ENCODE measurements at regions not wholly inside any gene's neighbourhood (a gene's known extent, or its start where the extent isn't known, plus 50 kb on each side); places are given as distances from the start of the nearest gene placed in this dataset.

GRCh38 chr13:91105270-91105669, 242.2 kb upstream of the MIR17HG start:
- ChIA-PET POLR2A (no interaction called here), CTCF (interaction anchor here (0.6 kb wide), 1 partner anchor 12 kb away, joined by 4 read pairs; no protein-coding TSS in a partner anchor)
- H3K4me1 ChIP-seq (ENCODE audit: control insufficient read depth, insufficient read depth, low read length) = no peaks in the 10 kb centered on the region
- H3K36me3 ChIP-seq (ENCODE audit: control insufficient read depth in 2 of 2, insufficient read depth in 1 of 2, low read length in 2 of 2) = no peaks in the 10 kb centered on the region
- H3K9me3 ChIP-seq (ENCODE audit: control insufficient read depth, insufficient read depth, low read depth, low read length) = no peaks in the 10 kb centered on the region
- H3K27ac ChIP-seq (ENCODE audit: extremely low read depth, low read depth, low read length) = no peak overlapping the region
- TF ChIP-seq ZNF843 (tag by site-specific recombination; IDR thresholded peaks at IDR 0.05) (no peak), ZNF280D (tag by site-specific recombination; IDR thresholded peaks at IDR 0.05) (no peak), ZNF510 (tag by site-specific recombination; IDR thresholded peaks at IDR 0.05; ENCODE audit: insufficient replicate concordance) (no peak), ZNF341 (tag by site-specific recombination; IDR thresholded peaks at IDR 0.05; ENCODE audit: low read depth) (no peak), ZNF621 (tag by site-specific recombination; IDR thresholded peaks at IDR 0.05) (no peak), FEZF1 (tag by site-specific recombination; IDR thresholded peaks at IDR 0.05) (no peak), ZNF140 (tag by site-specific recombination; IDR thresholded peaks at IDR 0.05) (no peak), ZNF791 (tag by site-specific recombination; IDR thresholded peaks at IDR 0.05) (no peak)
- H3K4me3 ChIP-seq (ENCODE audit: low read depth, low read length) = no peak overlapping the region

GRCh38 chr13:91106565-91106964, 240.9 kb upstream of the MIR17HG start:
- POLR2A ChIA-PET = no interaction called here
- no peaks in the 10 kb centered on the region for H3K4me1 ChIP-seq (ENCODE audit: control insufficient read depth, insufficient read depth, low read length)
- no peak overlapping the region for H3K27ac ChIP-seq (ENCODE audit: extremely low read depth, low read depth, low read length)
- no peaks in the 10 kb centered on the region for H3K36me3 ChIP-seq (ENCODE audit: control insufficient read depth in 2 of 2, insufficient read depth in 1 of 2, low read length in 2 of 2)
- H3K4me3 ChIP-seq (ENCODE audit: low read depth, low read length) = no peak overlapping the region
- no peaks in the 10 kb centered on the region for H3K9me3 ChIP-seq (ENCODE audit: control insufficient read depth, insufficient read depth, low read depth, low read length)
- CTCF ChIA-PET = no interaction called here
- TF ChIP-seq FEZF1 (tag by site-specific recombination; IDR thresholded peaks at IDR 0.05) (no peak), ZNF837 (tag by site-specific recombination; IDR thresholded peaks at IDR 0.05) (no peak), KLF7 (tag by site-specific recombination; IDR thresholded peaks at IDR 0.05; ENCODE audit: borderline replicate concordance) (no peak), ZBTB44 (tag by site-specific recombination; IDR thresholded peaks at IDR 0.05) (no peak), OVOL3 (tag by site-specific recombination; IDR thresholded peaks at IDR 0.05) (no peak), ZNF830 (tag by site-specific recombination; IDR thresholded peaks at IDR 0.05; ENCODE audit: low read depth) (no peak), ZNF211 (tag by site-specific recombination; IDR thresholded peaks at IDR 0.05; ENCODE audit: low read depth) (no peak), GLI2 (tag by site-specific recombination; IDR thresholded peaks at IDR 0.05; ENCODE audit: borderline replicate concordance, low read depth) (no peak), ZNF354C (tag by site-specific recombination; IDR thresholded peaks at IDR 0.05; ENCODE audit: borderline replicate concordance, low read depth) (no peak), ZNF341 (tag by site-specific recombination; IDR thresholded peaks at IDR 0.05; ENCODE audit: low read depth) (no peak), ZNF148 (tag by site-specific recombination; IDR thresholded peaks at IDR 0.05; ENCODE audit: borderline replicate concordance) (no peak), TCF7L2 (IDR thresholded peaks at IDR 0.05; ENCODE audit: borderline replicate concordance, low read depth, low read length) (no peak), ZSCAN18 (tag by site-specific recombination; IDR thresholded peaks at IDR 0.05) (no peak), AEBP2 (tag by site-specific recombination; IDR thresholded peaks at IDR 0.05; ENCODE audit: borderline replicate concordance) (no peak), ZNF280C (tag by site-specific recombination; IDR thresholded peaks at IDR 0.05) (no peak)

All from HEK293 (cell line).